NCI-H1105 (cell line): ENCODE measurements at regions not wholly inside any gene's neighbourhood (a gene's known extent, or its start where the extent isn't known, plus 50 kb on each side); places are given as distances from the start of the nearest gene placed in this dataset.

ENCODE experiments used
- DNase-seq: peaks from one replicate; lab custom pipeline; 2025; lab: John Stamatoyannopoulos, UW

GRCh38 chrX:147838465-147839131 lies 73.1 kb upstream of the FMR1 start:
- DNase-seq: peak; percentile 37

- DNase-seq: no peak
These were observed 65.0 kb upstream of the FMR1 start for GRCh38 chrX:147846676-147847075.

- DNase-seq: no peak
These were observed 63.7 kb upstream of the FMR1 start for GRCh38 chrX:147847999-147848398.

- DNase-seq: no peak
These were observed 62.9 kb upstream of the FMR1 start for GRCh38 chrX:147848543-147849443.

- DNase-seq: no peak
These were observed 60.8 kb upstream of the FMR1 start for GRCh38 chrX:147850875-147851274.

GRCh38 chrX:147853701-147854100 lies 58.0 kb upstream of the FMR1 start:
- no peak for DNase-seq

- no peak for DNase-seq
These were observed 52.1 kb upstream of the FMR1 start for GRCh38 chrX:147859666-147860065.
